NCI-H2196 (cell line): ENCODE measurements at regions not wholly inside any gene's neighbourhood (a gene's known extent, or its start where the extent isn't known, plus 50 kb on each side); places are given as distances from the start of the nearest gene placed in this dataset.
"Not testable (repeated sequence)": the region's sequence is repeated elsewhere in the genome, so short reads cannot be mapped to it uniquely, and the experiment has no call there.

Experiments used
- DNase-seq: peaks from one replicate; lab custom pipeline; 2025; ENCODE audit not compliant: unreplicated experiment; lab: John Stamatoyannopoulos, UW

GRCh38 chr2:128642316-128642715 lies 323.6 kb upstream of the HS6ST1 start:
- DNase-seq = no peak

GRCh38 chr2:128642821-128643220 lies 324.2 kb upstream of the HS6ST1 start:
- no peak for DNase-seq

- no peak for DNase-seq
These were observed 324.8 kb upstream of the HS6ST1 start for GRCh38 chr2:128643221-128644065.

- no peak for DNase-seq
These were observed 325.5 kb upstream of the HS6ST1 start for GRCh38 chr2:128644156-128644555.

- no peak for DNase-seq
These were observed 326.1 kb upstream of the HS6ST1 start for GRCh38 chr2:128644718-128645256.

GRCh38 chr2:128645631-128646030 lies 327.0 kb upstream of the HS6ST1 start:
- DNase-seq = no peak

GRCh38 chr2:128646091-128646490 lies 327.4 kb upstream of the HS6ST1 start:
- no peak for DNase-seq

- DNase-seq = no peak
These were observed 328.0 kb upstream of the HS6ST1 start for GRCh38 chr2:128646691-128647090.

- DNase-seq = no peak
These were observed 332.3 kb upstream of the HS6ST1 start for GRCh38 chr2:128651000-128651399.

GRCh38 chr2:128654408-128654807 lies 335.7 kb upstream of the HS6ST1 start:
- DNase-seq = no peak

- DNase-seq = no peak
These were observed 342.2 kb upstream of the HS6ST1 start for GRCh38 chr2:128660836-128661235.

- DNase-seq = no peak
These were observed 342.6 kb upstream of the HS6ST1 start for GRCh38 chr2:128661311-128661710.

- DNase-seq = no peak
These were observed 343.4 kb upstream of the HS6ST1 start for GRCh38 chr2:128662051-128662471.

- DNase-seq = no peak
These were observed 344.8 kb upstream of the HS6ST1 start for GRCh38 chr2:128663371-128664050.

GRCh38 chr2:128664499-128664971 lies 345.9 kb upstream of the HS6ST1 start:
- DNase-seq = no peak

- no peak for DNase-seq
These were observed 346.4 kb upstream of the HS6ST1 start for GRCh38 chr2:128665113-128665512.

- DNase-seq = no peak
These were observed 347.9 kb upstream of the HS6ST1 start for GRCh38 chr2:128666596-128666995.

GRCh38 chr2:128667391-128667790 lies 348.7 kb upstream of the HS6ST1 start:
- no peak for DNase-seq

- DNase-seq = no peak
These were observed 350.3 kb upstream of the HS6ST1 start for GRCh38 chr2:128668946-128669345.

- no peak for DNase-seq
These were observed 351.4 kb upstream of the HS6ST1 start for GRCh38 chr2:128670066-128670465.

GRCh38 chr2:128671981-128672757 lies 353.5 kb upstream of the HS6ST1 start:
- DNase-seq = not testable (repeated sequence)
